Stimulated activated CD4-positive, alpha-beta T cell treated with anti-CD3 and anti-CD28 coated beads, Interleukin-12 subunit alpha, Interleukin-12 subunit beta, amount 100 ng/mL, for 24 hours (primary cell): ENCODE measurements at regions not wholly inside any gene's neighbourhood (a gene's known extent, or its start where the extent isn't known, plus 50 kb on each side); places are given as distances from the start of the nearest gene placed in this dataset.

Experiments used
- DNase-seq, 2 experiments: peaks; one replicate each; pipeline ENCODE4 v3.0.0-alpha.2; 2020; ENCODE audit warnings: low read depth in 2 of 2

DNA sequence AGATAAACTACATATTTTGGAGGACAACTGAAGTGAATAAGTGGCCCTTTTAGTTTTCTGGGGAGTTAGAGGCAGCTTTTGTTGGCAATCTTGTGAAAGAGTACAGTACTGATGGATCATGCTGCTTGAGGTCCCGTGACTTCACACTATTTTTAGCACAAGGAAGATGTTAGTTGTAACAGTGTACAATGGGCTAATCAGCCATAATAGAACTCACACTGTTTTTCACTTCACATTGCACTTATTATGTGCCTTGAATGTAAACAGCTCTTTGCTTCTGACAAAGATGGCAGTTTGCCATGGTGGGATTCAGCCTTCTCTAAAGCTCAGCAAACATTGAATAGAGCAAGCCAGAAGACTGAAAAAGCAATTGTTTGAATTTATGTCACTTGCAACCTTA lies 176.7 kb upstream of the ZNF608 start:
- no peak for DNase-seq

DNA sequence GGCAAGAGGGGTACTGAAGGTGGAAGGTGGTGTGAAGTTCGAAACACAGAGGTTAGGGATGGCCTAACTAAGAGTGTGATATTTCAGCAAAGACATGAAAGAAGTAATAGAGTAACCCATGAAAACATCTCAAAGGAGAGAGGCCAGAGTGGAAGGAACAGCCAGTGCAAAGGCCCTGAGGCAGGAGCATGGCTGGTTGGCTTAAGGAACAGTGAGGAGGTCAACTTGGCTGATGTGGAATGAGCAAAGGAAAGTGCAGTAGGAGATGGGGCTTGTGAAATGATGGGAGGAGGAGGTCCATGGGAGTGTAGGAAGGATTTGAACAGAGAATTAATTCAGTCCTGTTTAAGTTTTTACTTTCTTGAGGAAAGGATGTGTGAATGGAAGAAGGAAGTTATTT lies 178.3 kb upstream of the ZNF608 start:
- DNase-seq, result no peak

DNA sequence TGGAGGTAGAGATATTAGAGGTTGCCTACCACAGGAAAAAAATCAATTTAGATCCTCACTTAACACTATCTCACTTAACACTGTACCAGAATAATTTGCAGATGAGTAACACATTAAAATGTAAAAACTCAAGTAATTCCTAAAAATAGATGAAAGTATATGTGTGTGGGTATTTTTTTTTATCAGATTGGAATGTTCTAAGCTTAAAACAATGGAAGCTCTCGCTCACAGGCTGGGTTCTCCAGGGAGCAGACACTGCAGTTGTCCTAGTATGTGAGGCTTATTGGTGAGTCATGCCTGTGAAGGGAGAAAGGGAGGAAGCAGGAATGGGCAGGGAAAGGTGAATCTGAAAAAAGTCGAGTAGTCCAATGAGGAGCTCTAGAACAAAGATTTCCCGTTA lies 181.3 kb upstream of the ZNF608 start:
- no peak for DNase-seq

DNA sequence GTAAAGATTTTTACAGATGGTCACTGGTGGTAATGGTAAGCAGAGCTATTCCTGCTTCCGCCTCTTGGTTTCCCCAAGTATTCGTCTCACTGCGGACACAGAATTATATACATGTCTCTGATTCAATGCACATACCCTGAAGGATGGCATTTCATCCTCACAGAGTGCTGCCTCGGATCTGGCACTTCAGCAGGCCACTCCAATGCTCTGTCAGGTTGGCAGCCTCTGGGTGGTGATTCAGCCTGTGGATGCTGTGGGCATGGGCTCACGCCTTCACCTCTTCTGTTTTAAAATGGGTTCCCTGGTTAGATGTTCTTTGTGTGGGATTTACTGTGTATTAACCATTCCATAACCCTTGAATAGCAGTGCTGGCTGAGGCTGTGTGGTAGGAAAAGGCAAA lies 182.6 kb upstream of the ZNF608 start:
- no peak for DNase-seq

DNA sequence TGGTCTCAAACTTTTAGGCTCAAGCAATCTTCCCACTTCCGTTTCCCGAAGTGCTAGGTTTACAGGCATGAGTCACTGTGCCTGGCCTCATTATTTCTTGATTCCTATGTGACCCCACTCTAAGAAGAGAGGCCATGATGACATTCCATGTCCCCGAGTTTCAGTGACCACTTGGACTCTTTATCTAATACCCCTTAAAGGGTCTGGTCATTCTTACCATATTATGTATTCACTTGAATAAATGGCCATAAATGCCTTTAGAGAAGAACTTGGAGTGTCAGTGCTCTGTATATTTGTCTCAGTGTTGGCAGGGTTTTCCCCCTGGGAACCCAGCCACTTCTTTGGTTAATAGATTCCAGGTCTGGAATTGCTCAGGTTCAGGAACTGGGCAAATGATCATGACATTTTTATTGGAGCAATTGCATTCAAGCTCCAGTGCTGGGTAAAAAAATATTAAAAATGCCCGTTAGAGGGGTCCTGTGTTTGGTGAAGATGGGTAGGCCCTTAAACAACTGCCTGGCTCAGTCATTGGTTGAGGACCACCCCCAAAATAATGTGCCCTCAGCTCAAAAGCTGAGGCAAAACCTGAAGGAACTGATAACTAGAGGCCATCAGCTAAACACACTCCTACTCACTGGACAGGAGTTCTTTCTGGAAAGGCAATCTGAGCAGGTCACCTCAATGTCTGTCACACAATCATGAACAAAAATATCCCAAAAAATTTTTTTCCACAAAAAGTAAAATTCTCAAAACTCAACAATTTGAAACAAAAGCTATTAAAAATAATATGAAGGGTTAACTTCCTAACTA lies 186.6 kb upstream of the ZNF608 start:
- no peak for DNase-seq

DNA sequence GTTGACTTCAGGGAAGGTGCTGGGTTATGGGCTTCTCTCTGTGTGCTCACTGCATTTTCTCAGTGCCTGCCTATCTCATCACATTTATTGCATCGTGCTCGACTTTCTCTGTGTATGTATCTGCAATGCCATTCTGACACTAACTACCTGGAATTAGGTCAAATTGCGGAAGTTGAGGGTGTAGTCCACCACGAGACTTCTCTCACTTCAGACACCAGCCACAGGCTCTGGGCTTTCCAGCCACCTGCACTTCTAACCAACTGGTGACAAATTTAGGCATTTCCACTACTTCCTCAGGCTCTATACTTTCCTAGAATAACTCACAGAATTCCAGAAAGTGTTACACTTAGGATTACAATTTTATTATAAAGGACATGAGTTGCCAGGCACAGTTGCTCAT lies 188.6 kb upstream of the ZNF608 start:
- DNase-seq, result no peak

DNA sequence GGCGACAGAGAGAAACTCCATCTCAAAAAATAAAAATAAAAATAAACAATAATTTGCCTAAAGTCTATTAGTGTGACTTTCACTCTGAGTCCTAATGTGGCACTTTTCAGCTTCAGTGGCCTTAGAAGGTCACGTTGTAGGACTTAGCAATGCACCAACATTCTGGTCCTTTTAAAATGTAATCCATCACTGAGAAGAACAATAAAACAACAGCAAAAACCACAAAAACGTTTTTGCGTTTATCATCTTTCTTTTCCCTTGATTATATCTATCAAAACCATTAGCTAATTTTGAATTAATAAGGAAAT lies 190.1 kb upstream of the ZNF608 start:
- no peak for DNase-seq

DNA sequence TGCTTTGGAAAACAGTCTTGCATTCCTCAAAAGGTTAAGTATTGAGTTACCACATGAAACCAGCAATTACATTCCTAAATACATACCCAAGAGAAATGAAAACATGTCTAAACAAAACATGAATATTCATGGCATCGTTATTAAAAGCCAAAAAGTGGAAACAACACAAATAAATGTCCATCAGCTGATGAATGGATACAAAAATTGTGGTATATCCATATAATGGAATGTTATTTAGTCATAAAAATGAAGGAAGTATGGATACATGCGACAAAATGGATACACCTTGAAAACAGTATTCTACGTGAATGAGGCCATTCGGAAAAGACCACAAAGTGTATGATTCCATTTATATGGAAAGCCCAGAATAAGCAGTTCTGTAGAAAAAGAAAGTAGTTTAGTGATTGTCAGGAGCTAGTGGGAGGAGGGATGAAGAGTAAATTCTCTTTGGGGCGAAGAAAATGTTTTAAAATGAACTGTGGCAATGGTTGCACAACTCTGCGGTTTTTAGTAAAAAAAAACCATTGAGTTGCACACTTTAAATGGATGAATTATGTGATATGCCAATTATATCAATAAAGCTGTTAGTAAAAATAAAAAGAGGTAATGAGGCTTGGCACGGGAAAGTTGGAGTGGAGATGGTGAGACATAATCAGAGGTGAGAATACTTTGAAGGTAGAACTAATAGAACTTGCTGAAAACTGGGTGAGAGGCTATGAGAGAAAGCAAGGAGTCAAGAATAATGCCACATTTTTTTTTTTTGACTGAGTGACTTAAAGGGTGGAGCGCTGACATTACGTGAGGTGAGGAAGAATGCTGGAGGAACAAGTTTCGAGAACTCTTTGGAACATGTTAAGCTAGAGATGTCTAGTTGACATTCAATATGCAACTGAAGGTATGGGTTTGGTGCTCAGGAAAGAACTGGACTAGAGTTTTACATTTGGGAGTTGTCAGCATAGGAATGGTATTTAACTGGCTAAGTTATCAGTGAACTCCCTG lies 194.9 kb upstream of the ZNF608 start:
- no peak for DNase-seq

DNA sequence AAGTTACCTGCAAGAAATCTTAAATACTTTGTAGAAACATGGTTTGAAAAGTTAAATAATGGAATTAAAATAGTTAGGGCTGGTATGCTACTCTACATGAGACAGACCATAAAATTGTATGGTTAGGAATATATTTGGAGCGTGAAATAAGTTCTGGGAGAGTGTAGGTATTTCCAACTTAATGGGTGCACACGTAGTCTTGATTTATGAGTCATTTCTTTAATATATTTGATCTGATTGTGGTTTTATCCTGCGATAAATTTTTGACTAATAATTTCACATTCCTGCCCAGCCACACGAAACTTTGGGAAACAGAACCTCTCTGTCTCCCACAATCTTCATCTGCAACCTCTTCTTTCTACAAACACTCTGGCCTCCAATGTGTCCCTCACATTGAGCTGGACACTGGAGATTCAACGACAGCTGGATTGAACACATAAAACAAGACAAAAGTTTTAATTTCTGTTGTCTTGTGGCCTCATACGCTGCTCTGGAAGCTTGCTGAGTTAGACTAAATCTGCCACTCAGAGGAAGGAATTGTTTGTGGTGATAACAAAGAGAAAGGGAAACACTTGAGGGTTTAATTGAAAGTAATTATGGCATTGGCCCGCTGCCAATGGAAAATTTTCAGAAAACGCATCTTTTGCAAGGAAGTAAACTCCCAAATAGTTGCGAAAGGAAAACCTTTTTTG lies 201.8 kb upstream of the ZNF608 start:
- DNase-seq, result no peak

DNA sequence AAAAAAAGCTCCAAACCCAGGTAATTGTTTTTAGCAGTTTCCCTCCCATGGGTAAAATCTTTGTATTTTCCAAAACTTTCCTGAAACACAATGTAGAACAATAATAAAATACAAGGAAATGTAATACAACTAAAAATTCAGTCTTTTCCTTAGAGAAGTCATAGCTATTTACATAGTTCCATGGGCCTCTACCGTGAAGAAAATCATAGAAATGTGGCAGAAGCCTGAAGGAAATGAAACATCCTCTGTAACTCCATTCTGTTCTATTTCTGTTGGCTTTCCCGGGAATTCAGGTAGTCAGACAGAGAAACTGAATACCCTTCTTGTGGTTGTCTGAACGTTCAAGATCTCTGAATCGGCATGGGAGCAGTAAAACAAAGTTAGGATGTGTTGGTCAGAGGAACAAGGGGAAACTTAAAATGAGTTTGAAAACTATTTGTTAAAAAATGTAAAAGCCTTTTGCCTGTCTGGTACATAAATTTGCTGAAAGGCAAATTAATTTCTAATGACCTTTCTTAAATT lies 202.4 kb upstream of the ZNF608 start:
- DNase-seq, result no peak

DNA sequence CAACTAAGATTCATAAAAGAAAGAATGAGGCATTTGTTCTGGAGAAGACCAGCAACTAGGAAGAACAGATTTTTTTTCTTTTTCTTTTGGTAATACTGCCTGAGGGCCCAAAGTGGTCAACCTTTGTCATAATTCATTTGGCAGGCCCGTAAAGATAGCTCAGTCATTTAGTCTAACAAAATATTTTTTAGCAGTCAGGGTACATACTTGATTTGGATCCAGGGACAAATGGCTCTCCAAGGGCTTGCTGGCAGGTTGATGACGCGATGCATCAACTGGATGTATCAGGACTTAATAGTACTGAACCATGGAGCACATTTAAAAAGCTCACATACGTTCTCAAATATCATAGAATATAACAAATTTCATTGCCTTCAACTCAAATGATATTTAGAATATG lies 203.4 kb upstream of the ZNF608 start:
- DNase-seq, result no peak

DNA sequence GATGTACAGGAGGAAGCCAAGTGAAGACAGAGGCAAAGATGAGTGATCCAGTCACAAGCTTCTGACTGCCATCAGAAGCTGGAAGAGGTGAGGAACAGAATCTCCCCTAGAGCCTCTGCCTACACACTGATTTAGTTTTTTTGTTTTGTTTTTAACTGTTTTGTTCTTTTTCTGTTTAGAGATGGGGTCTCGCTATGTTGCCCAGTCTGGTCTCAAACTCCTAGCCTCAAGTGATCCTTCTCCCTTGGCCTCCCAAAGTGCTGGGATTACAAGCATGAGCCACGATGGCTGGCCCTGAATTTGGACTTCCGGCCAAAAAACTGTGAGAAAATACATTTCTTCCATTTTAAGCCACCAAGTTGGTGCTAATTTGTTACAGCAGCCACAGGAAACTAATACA lies 204.7 kb upstream of the ZNF608 start:
- no peak for DNase-seq

DNA sequence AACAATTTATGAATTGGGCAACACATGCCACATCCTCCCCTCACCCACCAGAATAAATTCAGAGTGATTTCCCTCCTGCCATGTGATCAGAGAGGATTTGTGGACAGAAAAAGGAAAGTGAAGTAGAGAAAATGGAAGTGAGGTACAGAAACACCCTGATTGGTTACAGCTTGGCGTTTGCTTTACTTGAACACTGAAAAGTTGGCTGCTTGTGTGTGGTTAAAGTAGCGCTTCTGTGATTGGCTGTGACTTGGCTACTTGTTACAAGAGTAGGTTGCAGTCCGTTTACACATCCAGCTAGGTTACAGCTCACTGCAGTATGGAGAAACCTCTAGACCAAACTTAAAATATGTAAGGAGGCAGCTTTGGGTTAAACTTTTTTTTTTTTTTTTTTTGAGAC lies 205.2 kb upstream of the ZNF608 start:
- no peak for DNase-seq

DNA sequence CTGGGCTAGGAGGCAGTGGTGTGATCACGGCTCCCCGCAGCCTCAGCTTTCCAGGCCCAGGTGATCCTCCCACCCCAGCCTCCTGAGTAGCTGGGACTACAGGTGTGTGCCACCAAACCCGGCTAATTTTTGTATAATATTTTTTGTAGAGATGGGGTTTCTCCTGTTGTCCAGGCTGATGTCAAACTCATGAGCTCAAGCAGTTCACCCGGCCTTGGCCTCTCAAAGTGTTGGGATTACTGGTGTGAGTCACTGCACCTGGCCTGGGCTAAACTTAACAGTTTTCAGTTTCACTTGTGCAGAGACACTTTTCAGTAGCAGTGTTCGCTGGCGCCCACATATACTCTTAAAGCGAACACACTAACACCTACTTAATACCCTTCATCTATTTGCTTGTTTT lies 205.6 kb upstream of the ZNF608 start:
- DNase-seq, result no peak

DNA sequence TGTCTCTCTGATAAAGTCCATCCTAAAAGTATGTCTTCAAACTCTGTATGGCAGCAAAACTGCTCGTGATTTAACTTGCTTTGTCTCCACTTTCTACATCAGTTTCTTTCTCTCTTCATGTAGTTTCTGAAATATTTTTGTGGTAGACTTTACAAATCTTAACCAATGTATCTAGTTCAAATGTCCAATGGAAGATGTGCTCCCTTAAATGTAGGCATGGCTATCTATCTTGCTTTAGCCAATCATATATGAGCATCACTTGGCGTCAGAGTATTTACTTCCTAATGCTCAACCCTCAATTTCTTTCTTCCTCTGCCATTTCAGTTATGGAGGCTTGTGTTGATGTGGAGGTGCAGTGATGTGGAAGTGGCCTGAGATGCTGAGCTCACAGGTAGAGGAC lies 206.1 kb upstream of the ZNF608 start:
- DNase-seq, result no peak

DNA sequence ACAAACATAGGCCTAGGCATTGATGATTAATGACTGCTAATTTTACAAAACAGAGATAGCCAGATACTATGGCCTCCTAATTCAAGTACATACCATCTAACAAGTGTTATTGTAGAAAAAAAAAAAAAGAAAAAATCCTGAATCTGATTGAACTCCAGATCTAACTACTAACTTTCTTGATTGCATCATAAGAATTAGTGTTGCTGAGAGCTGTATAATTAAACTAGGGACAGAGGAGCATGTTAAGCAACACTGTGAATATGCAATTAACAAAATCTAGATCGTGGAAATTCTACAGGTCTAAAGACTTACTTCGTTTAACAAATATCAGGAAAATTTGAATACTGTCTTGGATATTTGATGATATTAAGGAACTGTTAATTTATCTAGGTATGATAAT lies 208.3 kb upstream of the ZNF608 start:
- no peak for DNase-seq

DNA sequence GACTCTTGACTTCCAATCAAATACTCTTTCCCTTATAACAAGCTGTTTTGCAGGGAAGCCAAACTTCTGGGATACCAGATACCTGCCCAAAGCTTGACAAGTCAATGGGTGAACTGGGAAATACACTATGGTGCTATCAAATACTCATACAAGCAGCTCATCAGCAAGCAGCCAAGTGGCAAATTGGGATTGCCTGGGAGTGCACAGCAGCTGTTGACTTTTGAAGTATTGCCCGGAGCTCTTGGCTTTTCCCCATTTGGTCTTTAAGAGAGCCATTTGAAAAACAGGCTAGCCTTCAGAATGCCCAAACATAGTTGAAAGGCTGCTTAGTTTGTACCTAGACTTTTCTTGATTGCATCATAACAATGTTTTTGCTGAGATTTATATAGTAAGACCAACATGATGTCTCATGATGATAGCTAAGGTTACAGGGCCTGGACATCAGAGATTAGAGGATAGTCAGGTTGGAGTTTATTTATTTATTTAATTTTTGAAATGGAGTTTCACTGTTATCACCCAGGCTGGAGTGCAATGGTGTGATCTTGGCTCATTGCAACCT lies 210.1 kb upstream of the ZNF608 start:
- DNase-seq, result no peak

DNA sequence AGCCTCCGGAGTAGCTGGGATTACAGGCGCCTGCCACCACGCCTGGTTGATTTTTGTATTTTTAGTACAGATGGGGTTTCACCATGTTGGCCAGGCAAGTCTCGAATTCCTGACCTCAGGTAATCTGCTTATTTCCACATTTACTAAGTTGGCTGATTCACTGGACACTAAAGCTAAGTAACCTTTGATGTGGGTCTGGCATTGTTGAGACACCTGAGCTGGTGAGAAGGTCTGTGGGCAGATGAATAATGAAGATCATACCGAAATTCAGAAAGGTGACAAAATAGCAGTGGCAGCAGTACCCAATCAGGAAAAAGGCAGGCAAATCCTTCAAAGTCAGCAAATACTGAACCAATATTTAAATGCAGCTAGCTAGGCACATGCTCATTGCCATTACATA lies 210.6 kb upstream of the ZNF608 start:
- DNase-seq, result no peak

DNA sequence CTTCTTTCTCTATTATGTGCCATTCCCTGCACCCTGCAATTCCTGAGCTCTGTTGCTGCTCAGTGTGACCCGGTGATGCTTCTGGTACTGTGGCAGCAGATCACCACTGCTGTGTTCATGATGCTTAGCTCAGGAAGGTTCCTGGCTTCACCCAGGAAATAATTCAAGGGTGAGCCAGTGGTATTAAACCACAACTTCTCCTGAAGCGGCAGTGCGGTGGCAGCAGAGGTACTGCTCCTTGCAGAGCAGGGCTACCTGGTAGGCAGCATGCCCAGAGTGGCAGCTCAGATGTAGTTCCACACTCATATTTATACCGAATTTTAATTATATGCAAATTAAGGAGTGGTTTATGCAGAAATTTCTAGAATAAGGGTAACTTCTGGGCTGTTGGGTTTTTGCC lies 213.8 kb upstream of the ZNF608 start:
- DNase-seq, result no peak

DNA sequence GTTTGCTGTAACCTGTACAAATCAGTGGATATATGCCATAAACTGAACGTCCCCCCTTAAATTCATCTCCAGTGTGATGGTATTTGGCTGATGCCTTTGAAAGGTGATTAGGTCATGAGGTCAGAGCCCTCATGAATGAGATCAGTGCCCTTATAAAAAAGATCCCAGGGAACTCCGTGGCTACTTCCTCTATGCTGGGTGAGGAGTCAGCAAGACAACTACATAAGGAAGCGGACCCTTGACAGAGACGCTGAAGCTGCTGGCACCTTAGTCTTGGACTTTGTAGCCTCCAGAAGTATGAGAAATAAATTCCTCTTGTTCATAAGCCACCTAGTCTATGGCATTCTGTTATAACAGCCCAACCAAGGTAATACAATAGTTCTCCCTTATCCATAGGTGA lies 215.1 kb upstream of the ZNF608 start:
- DNase-seq, result no peak

DNA sequence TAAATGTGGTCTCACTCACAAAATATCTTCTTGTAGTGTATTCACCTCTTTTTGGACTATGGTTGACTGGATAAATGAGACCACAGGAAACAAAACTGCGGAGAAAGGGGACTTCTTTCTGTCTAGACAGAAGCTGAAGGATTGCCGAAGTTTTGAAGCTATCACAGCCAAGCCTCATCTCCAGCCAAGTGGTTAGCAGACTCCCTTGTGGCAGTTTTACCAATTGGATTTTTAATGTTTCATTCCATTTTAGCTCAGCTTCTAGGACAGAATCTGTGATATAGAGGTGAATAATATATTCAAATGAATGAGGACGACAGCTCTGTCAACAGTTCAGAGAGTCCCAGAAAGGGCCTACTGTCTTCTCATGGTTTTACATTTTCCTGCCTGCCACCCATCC lies 215.7 kb upstream of the ZNF608 start:
- no peak for DNase-seq

DNA sequence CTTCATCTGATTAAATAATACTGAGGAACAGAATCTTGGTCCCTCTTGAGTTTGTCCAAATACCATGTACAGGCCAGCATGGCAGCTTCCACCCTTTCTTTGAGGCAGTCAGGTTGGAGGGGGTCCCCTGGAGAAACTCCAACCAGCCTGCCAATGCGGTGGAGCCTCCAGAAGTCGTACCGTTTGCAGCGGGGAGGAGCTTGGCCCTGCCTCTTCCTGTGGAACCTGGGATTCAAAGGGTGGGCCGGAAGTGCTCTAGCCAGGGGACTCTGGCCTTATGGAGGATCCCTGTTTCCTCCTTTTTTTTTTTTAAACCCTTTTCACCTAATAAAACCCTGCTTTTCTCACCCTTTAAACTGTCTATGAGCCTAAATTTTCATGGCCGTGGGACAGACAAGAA lies 216.3 kb upstream of the ZNF608 start:
- no peak for DNase-seq
